ENCODE measurements at regions not wholly inside any gene's neighbourhood (a gene's known extent, or its start where the extent isn't known, plus 50 kb on each side); places are given as distances from the start of the nearest gene placed in this dataset.
"Not testable (repeated sequence)": the region's sequence is repeated elsewhere in the genome, so short reads cannot be mapped to it uniquely, and the experiment has no call there.

- not testable (repeated sequence) for TF ChIP-seq POLR2A (IDR thresholded peaks at IDR 0.05; ENCODE audit: borderline replicate concordance, extremely low read depth, insufficient read depth, insufficient read length); CTCF (IDR thresholded peaks at IDR 0.05 in 2 of 3, conservative IDR thresholded peaks at IDR 0.05 in 1 of 3; ENCODE audit: borderline replicate concordance in 1 of 3, insufficient read depth in 1 of 3, low read depth in 2 of 3, low read length in 2 of 3); FOSL1 (IDR thresholded peaks at IDR 0.05; ENCODE audit: low read depth); POLR2AphosphoS5 (IDR thresholded peaks at IDR 0.05; ENCODE audit: low read depth, low read length); EZH2 (IDR thresholded peaks at IDR 0.05)
Observed at GRCh38 chr15:84536181-84536580, 64.6 kb upstream of the ZSCAN2 start.
